Kidney (tissue), 13 donors: ENCODE measurements at regions not wholly inside any gene's neighbourhood (a gene's known extent, or its start where the extent isn't known, plus 50 kb on each side); places are given as distances from the start of the nearest gene placed in this dataset.

ENCODE experiments used
- DNase-seq, 5 donors: peaks; one replicate each; pipeline ENCODE4 v3.0.0-alpha.2; 2013 to 2020
- FAIRE-seq: peaks from 2 replicates; lab custom pipeline; 2012; peaks lifted over from hg19 to GRCh38; lab: Jason Lieb, UNC
- H3K27ac ChIP-seq, 2 donors: one replicate each; pipeline ENCODE4 v1.7.0; 2013; ENCODE audit warnings: low read depth in 2 of 2, low read length in 2 of 2, inconsistent platforms in 1 of 2
- H3K27me3 ChIP-seq: one replicate; pipeline ENCODE4 v1.7.1; 2013; ENCODE audit warnings: low read length, inconsistent platforms; ENCODE audit not compliant: control insufficient read depth, insufficient read depth
- H3K36me3 ChIP-seq, 3 donors: one replicate each; pipeline versions ENCODE4 v1.7.0 to v1.7.1; 2013; ENCODE audit warnings: low read length in 3 of 3, control low read depth in 1 of 3, inconsistent platforms in 1 of 3; ENCODE audit not compliant: insufficient read depth in 3 of 3, control insufficient read depth in 2 of 3
- H3K4me1 ChIP-seq, 3 donors: one replicate each; pipeline versions ENCODE4 v1.7.0 to v1.7.1; 2013; ENCODE audit warnings: low read length in 3 of 3, inconsistent platforms in 1 of 3, low read depth in 1 of 3; ENCODE audit not compliant: control insufficient read depth in 2 of 3, insufficient read depth in 2 of 3
- H3K4me3 ChIP-seq, 3 donors: one replicate each; pipeline versions ENCODE4 v1.7.0 to v1.8.1; 2013; ENCODE audit warnings: low read length in 3 of 3, control low read depth in 1 of 3, inconsistent platforms in 1 of 3
- H3K9ac ChIP-seq, 3 donors: one replicate each; pipeline versions ENCODE4 v1.7.0 to v1.7.1; 2013; ENCODE audit warnings: low read length in 3 of 3, control low read depth in 1 of 3, inconsistent platforms in 1 of 3
- H3K9me3 ChIP-seq, 3 donors: one replicate each; pipeline versions ENCODE4 v1.7.0 to v1.7.1; 2013; ENCODE audit warnings: low read length in 3 of 3, control low read depth in 1 of 3, inconsistent platforms in 1 of 3; ENCODE audit not compliant: control insufficient read depth in 2 of 3, insufficient read depth in 1 of 3
- CTCF ChIP-seq: IDR thresholded peaks from 3 replicates; pipeline ENCODE4 v1.5.1; 2012; ENCODE audit warnings: mild to moderate bottlenecking, moderate library complexity, borderline replicate concordance; ENCODE audit not compliant: insufficient read depth; ENCODE audit errors: extremely low read depth
- intact Hi-C: fragments of 100-400 bp; cut with DNase I; formaldehyde crosslinking; loops from one replicate; pipeline ENCODE4 v1.11.1; 2022
- donor health status: control.
- donor health status: control.
- donor health status: control.
- donor health status: control.
- donor health status: control.
- donor health status: DM: yes; HTN: yes; CAD: no.
- donor health status: Normal renal cell carcinoma (clear cell type).

GRCh38 chr18:51862051-51862715 is 477.8 kb upstream of the DCC start:
- intact Hi-C loops, result no loop called here
- H3K4me1 ChIP-seq, result no peaks in the 10 kb centered on the region
- H3K4me3 ChIP-seq, result no peak overlapping the region
- DNase-seq (no peak), FAIRE-seq (no peak)
- H3K36me3 ChIP-seq, result no peaks in the 10 kb centered on the region
- H3K27me3 ChIP-seq, result no peaks in the 10 kb centered on the region
- no peak overlapping the region for H3K9ac ChIP-seq
- TF ChIP-seq CTCF, result no peak
- no peak overlapping the region for H3K27ac ChIP-seq
- H3K9me3 ChIP-seq, result no peaks in the 10 kb centered on the region

- DNase-seq, result no peak
These were observed 475.6 kb upstream of the DCC start for GRCh38 chr18:51864219-51864965.

GRCh38 chr18:51865538-51865937 is 474.5 kb upstream of the DCC start:
- no peak for TF ChIP-seq CTCF
- Histone ChIP-seq H3K27me3 (no peaks in the 10 kb centered on the region), H3K36me3 (no peaks in the 10 kb centered on the region), H3K9ac (no peak overlapping the region), H3K27ac (no peak overlapping the region), H3K9me3 (no peaks in the 10 kb centered on the region), H3K4me3 (no peak overlapping the region), H3K4me1 (no peaks in the 10 kb centered on the region)
- intact Hi-C loops, result no loop called here
- FAIRE-seq (no peak), DNase-seq (no peak)

More at GRCh38 chr18:51864219-51864965, 475.6 kb upstream of the DCC start:
- TF ChIP-seq CTCF, result no peak
- Histone ChIP-seq H3K9ac (no peak overlapping the region), H3K36me3 (no peaks in the 10 kb centered on the region), H3K27ac (no peak overlapping the region), H3K27me3 (no peaks in the 10 kb centered on the region), H3K4me3 (no peak overlapping the region), H3K9me3 (no peaks in the 10 kb centered on the region), H3K4me1 (no peaks in the 10 kb centered on the region)
- no peak for FAIRE-seq
- intact Hi-C loops, result no loop called here
